Neural crest cell (in vitro differentiated cells): ENCODE measurements at regions not wholly inside any gene's neighbourhood (a gene's known extent, or its start where the extent isn't known, plus 50 kb on each side); places are given as distances from the start of the nearest gene placed in this dataset.

ENCODE experiments used
- DNase-seq: peaks from one replicate; pipeline ENCODE4 v3.0.0; 2021; ENCODE audit warnings: low read depth, mixed read lengths, low spot score
- H3K27ac Mint-ChIP-seq: one replicate; pipeline ENCODE4 v1.8.0; 2021; ENCODE audit warnings: mild to moderate bottlenecking, mixed read lengths; ENCODE audit not compliant: unreplicated experiment
- H3K27me3 Mint-ChIP-seq: 2 replicates; pipeline ENCODE4 v1.8.0; 2021; ENCODE audit warnings: low read depth, mild to moderate bottlenecking, mixed read lengths
- H3K36me3 Mint-ChIP-seq: 2 replicates; pipeline ENCODE4 v1.8.0; 2021; ENCODE audit warnings: low read depth, mild to moderate bottlenecking, mixed read lengths
- H3K4me1 Mint-ChIP-seq: 2 replicates; pipeline ENCODE4 v1.8.0; 2021; ENCODE audit warnings: mixed read lengths
- H3K4me3 Mint-ChIP-seq: one replicate; pipeline ENCODE4 v1.8.0; 2021; ENCODE audit warnings: mild to moderate bottlenecking, mixed read lengths
- H3K9me3 Mint-ChIP-seq: 2 replicates; pipeline ENCODE4 v1.8.0; 2021; ENCODE audit warnings: mixed read lengths
- CTCF ChIP-seq: fragments of 200-600 bp; sonication (generic); conservative IDR thresholded peaks from 2 replicates; pipeline ENCODE4 v1.5.0; 2021; ENCODE audit warnings: antibody characterized with exemption, mild to moderate bottlenecking

GRCh38 chr16:87186876-87187533 lies 130.2 kb downstream of the C16orf95 start:
- Mint-ChIP-seq H3K9me3 (peaks cover 13% of the 10 kb centered on the region), H3K27me3 (no peaks in the 10 kb centered on the region), H3K4me1 (peaks cover 23% of the 10 kb centered on the region), H3K4me3 (no peak overlapping the region), H3K36me3 (peaks cover 8% of the 10 kb centered on the region), H3K27ac (peak overlapping the region; percentile 92)
- no peak for DNase-seq
- TF ChIP-seq CTCF, result no peak

DNA sequence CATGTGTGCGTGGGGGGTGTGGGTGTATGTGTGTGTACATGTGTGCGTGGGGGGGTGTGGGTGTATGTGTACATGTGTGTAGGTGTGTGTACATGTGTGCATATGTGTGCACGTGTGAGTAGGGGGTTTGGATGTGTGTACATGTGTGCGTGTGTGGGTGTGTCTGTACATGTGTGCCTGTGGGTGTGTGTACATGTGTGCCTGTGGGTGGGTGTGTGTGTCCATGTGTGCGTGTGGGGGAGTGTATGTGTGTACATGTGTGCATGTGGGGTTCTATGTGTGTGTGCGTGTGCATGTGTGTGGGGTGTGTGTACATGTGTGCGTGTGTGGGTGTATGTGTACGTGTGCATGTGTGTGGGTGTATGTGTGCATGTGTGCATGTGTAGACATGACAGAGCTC lies 129.1 kb downstream of the C16orf95 start:
- Mint-ChIP-seq H3K36me3 (peaks cover 8% of the 10 kb centered on the region), H3K27ac (no peak overlapping the region), H3K9me3 (peaks cover 13% of the 10 kb centered on the region), H3K4me3 (no peak overlapping the region), H3K4me1 (peaks cover 27% of the 10 kb centered on the region), H3K27me3 (no peaks in the 10 kb centered on the region)
- no peak for TF ChIP-seq CTCF
- DNase-seq, result no peak

GRCh38 chr16:87189426-87189825 lies 127.8 kb downstream of the C16orf95 start:
- Mint-ChIP-seq H3K9me3 (peaks cover 13% of the 10 kb centered on the region), H3K4me3 (no peak overlapping the region), H3K27ac (no peak overlapping the region), H3K36me3 (peaks cover 8% of the 10 kb centered on the region), H3K4me1 (peaks cover 23% of the 10 kb centered on the region), H3K27me3 (no peaks in the 10 kb centered on the region)
- no peak for DNase-seq
- no peak for TF ChIP-seq CTCF

DNA sequence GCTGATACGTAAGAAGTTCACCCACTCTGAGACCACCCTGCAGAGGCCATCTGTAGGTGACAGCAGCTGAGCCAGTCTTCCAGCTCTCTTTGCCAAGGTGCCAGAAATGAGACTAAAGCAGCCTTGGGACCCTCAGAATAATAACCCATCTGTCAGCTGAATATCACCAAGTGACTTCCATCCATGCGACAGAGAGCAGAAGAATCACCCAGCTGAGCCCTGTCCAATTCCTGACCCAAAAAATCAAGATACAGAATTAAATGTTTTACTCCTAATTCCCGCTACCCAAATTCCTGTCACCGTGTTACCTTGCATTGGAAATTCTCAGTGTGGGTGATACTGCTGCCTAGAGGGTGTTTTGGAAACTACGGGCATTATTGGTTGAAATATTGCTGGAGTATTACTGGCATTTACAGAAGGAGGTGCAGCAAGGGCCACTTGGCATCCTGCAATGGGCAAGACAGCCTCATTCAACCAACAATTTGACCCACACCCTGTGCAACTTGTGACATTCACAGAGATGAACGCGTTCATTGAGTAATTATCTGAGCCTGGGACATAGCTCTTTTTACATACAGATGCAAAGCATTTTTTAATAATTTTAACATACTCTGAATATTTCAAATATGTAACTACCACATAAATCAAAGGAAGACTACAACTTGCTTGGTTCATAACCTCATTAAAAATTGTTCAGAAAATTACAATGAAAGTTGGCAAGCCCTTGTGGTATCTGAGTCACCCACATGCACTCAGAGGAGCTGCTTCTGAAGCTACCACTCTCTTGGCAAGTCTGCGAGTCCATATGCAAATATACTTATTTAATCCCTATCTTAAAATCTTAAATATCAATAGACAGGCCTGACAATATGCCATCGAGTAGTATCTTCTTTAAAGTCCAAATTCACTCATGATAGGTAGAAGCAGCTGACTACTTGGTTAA lies 126.6 kb downstream of the C16orf95 start:
- Mint-ChIP-seq H3K27ac (no peak overlapping the region), H3K9me3 (peaks cover 13% of the 10 kb centered on the region), H3K4me1 (peaks cover 20% of the 10 kb centered on the region), H3K36me3 (peaks cover 8% of the 10 kb centered on the region), H3K27me3 (no peaks in the 10 kb centered on the region), H3K4me3 (no peak overlapping the region)
- peak; percentile 29 for TF ChIP-seq CTCF
- DNase-seq, result no peak

GRCh38 chr16:87192452-87193073 lies 124.6 kb downstream of the C16orf95 start:
- Mint-ChIP-seq H3K27ac (no peak overlapping the region), H3K27me3 (no peaks in the 10 kb centered on the region), H3K4me1 (peaks cover 4% of the 10 kb centered on the region), H3K9me3 (peaks cover 5% of the 10 kb centered on the region), H3K4me3 (no peak overlapping the region), H3K36me3 (peaks cover under 1% of the 10 kb centered on the region)
- TF ChIP-seq CTCF, result no peak
- DNase-seq, result no peak
